H1 (cell line): ENCODE measurements at regions not wholly inside any gene's neighbourhood (a gene's known extent, or its start where the extent isn't known, plus 50 kb on each side); places are given as distances from the start of the nearest gene placed in this dataset.

Source experiments
- JUN ChIP-seq: IDR thresholded peaks from 2 replicates; pipeline ENCODE4 v1.6.1; 2011; ENCODE audit warnings: low read depth, mild to moderate bottlenecking, improper control_type of control experiment, low read length
- TEAD4 ChIP-seq: IDR thresholded peaks from 2 replicates; pipeline ENCODE4 v1.6.1; 2012; ENCODE audit warnings: low read depth, low read length, inconsistent platforms, mixed read lengths
- TF ChIP-seq, protein P1 (sequence below): IDR thresholded peaks from 2 replicates; pipeline ENCODE4 v1.6.1; 2011; ENCODE audit warnings: low read depth, mild to moderate bottlenecking, low read length; ENCODE audit not compliant: insufficient read depth
- TF ChIP-seq, protein P2 (sequence below), 3 experiments: IDR thresholded peaks; 1 replicate in 2 of 3; 2 replicates in 1 of 3; pipeline versions ENCODE4 v1.5.1 to v1.6.1; 2011; ENCODE audit warnings: low read length in 3 of 3, mild to moderate bottlenecking in 3 of 3, inconsistent platforms in 2 of 3, low read depth in 1 of 3, moderate library complexity in 1 of 3; ENCODE audit not compliant: insufficient read depth in 1 of 3; ENCODE audit errors: control extremely low read depth in 1 of 3

GRCh38 chr2:12262681-12263436, 453.9 kb upstream of the TRIB2 start:
- TF ChIP-seq, protein P1, sequence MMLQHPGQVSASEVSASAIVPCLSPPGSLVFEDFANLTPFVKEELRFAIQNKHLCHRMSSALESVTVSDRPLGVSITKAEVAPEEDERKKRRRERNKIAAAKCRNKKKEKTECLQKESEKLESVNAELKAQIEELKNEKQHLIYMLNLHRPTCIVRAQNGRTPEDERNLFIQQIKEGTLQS, result no peak
- TF ChIP-seq TEAD4 (no peak), JUN (no peak)
- TF ChIP-seq, protein P2, sequence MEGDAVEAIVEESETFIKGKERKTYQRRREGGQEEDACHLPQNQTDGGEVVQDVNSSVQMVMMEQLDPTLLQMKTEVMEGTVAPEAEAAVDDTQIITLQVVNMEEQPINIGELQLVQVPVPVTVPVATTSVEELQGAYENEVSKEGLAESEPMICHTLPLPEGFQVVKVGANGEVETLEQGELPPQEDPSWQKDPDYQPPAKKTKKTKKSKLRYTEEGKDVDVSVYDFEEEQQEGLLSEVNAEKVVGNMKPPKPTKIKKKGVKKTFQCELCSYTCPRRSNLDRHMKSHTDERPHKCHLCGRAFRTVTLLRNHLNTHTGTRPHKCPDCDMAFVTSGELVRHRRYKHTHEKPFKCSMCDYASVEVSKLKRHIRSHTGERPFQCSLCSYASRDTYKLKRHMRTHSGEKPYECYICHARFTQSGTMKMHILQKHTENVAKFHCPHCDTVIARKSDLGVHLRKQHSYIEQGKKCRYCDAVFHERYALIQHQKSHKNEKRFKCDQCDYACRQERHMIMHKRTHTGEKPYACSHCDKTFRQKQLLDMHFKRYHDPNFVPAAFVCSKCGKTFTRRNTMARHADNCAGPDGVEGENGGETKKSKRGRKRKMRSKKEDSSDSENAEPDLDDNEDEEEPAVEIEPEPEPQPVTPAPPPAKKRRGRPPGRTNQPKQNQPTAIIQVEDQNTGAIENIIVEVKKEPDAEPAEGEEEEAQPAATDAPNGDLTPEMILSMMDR (IDR thresholded peaks at IDR 0.05; ENCODE audit: control extremely low read depth in 1 of 3, insufficient read depth in 1 of 3, low read depth in 1 of 3, low read length in 3 of 3), result no peak
